ENCODE measurements at regions not wholly inside any gene's neighbourhood (a gene's known extent, or its start where the extent isn't known, plus 50 kb on each side); places are given as distances from the start of the nearest gene placed in this dataset.

DNA sequence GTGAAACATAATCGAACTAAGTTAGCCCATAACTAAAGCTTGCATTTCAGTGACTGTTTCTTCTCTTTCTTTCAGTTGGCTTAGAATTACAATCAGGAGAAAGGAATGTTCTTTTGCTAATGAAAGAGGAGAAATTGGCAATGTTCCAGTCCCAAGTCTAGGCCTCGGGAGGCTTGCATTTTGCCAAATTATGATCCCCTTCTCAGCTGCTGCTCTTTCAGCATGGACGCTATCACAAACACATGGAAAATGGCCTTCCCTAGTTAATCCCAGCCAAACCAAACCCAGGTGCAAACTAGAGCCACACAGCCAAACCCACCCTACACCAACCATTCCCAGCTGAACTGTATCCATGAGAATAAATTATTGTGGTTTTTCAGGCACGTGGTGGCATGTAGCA, 605.2 kb upstream of the LRRTM4 start:
- TF ChIP-seq EZH2 (IDR thresholded peaks at IDR 0.05; ENCODE audit: borderline replicate concordance, low read depth, low read length, poor library complexity, severe bottlenecking) = no peak
- TF ChIP-seq, protein P1, sequence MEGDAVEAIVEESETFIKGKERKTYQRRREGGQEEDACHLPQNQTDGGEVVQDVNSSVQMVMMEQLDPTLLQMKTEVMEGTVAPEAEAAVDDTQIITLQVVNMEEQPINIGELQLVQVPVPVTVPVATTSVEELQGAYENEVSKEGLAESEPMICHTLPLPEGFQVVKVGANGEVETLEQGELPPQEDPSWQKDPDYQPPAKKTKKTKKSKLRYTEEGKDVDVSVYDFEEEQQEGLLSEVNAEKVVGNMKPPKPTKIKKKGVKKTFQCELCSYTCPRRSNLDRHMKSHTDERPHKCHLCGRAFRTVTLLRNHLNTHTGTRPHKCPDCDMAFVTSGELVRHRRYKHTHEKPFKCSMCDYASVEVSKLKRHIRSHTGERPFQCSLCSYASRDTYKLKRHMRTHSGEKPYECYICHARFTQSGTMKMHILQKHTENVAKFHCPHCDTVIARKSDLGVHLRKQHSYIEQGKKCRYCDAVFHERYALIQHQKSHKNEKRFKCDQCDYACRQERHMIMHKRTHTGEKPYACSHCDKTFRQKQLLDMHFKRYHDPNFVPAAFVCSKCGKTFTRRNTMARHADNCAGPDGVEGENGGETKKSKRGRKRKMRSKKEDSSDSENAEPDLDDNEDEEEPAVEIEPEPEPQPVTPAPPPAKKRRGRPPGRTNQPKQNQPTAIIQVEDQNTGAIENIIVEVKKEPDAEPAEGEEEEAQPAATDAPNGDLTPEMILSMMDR (conservative IDR thresholded peaks at IDR 0.05; ENCODE audit: low read depth, low read length) = no peak
- no TSS peak for BruUV-seq (replicated peaks)
- peak; percentile 35 for DNase-seq (ENCODE audit: low spot score)
- peaks cover 17% of the 10 kb centered on the region for H3K9me3 ChIP-seq (ENCODE audit: low read depth, low read length, poor library complexity, severe bottlenecking)
- H3K27ac ChIP-seq (ENCODE audit: low read depth, low read length, poor library complexity, severe bottlenecking) = no peak overlapping the region
- H3K36me3 ChIP-seq (ENCODE audit: insufficient read depth, low read length, poor library complexity, severe bottlenecking) = no peaks in the 10 kb centered on the region
- CTCF ChIA-PET = no interaction called here
- POLR2A ChIA-PET (ENCODE audit: low non-redundant PET) = no interaction called here
- peaks cover 8% of the 10 kb centered on the region for H3K4me1 ChIP-seq (ENCODE audit: insufficient read depth, low read length, poor library complexity, severe bottlenecking)
- intact Hi-C loops (cut with micrococcal nuclease; ENCODE audit: unreplicated experiment) = no loop called here
- no peak overlapping the region for H3K4me3 ChIP-seq (ENCODE audit: low read depth, low read length, poor library complexity, severe bottlenecking)
- no peaks in the 10 kb centered on the region for H3K27me3 ChIP-seq (replicated peaks; ENCODE audit: insufficient read depth, low read depth, low read length, poor library complexity)

DNA sequence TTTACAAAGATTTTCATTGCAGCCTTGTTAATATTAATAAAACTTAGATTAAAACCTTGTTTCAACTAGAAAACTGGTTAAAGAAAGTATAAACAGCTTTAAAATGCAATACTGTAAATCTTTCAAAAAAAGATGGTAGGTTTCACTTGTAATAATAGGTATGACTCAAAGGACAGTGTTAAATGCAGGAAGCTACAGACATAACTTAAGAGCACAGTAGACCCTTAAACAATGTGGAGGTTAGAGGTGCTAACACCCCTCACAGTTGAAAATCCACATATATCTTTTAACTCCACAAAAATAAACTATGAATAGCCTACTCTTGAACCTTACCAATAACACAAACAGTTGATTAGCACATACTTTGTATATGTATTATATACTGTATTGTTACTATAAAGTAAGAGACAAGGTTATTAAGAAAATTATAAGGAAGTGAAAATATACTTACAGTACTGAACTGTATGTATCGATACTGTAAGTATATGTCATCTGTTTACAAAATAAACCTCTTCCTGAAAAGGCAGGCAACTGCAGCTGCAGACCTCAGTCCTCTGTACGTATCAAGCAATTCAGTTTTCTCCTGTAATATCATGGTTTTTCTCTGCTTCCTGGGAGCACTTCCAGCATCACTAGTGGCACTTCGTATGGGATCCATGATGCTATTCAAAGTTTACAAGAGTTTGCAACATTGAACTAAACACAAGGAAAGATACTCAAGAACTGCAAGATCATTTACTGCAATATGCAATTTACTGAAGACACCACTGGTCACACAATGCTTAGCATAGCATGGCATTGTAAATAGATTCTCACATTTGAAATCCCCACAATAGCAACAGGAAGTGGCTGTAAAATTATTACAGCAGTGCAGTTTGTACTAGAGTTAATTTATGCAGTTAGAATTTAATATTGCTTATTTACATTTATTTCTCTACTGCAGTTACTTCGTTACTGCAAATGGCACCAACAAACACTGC, 610.5 kb upstream of the LRRTM4 start:
- Histone ChIP-seq H3K9me3 (ENCODE audit: low read depth, low read length, poor library complexity, severe bottlenecking) (no peaks in the 10 kb centered on the region), H3K27ac (ENCODE audit: low read depth, low read length, poor library complexity, severe bottlenecking) (peak overlapping the region; percentile 21), H3K27me3 (replicated peaks; ENCODE audit: insufficient read depth, low read depth, low read length, poor library complexity) (no peaks in the 10 kb centered on the region), H3K4me3 (ENCODE audit: low read depth, low read length, poor library complexity, severe bottlenecking) (no peak overlapping the region), H3K4me1 (ENCODE audit: insufficient read depth, low read length, poor library complexity, severe bottlenecking) (peaks cover 15% of the 10 kb centered on the region), H3K36me3 (ENCODE audit: insufficient read depth, low read length, poor library complexity, severe bottlenecking) (no peaks in the 10 kb centered on the region)
- POLR2A ChIA-PET (ENCODE audit: low non-redundant PET) = no interaction called here
- TF ChIP-seq EZH2 (IDR thresholded peaks at IDR 0.05; ENCODE audit: borderline replicate concordance, low read depth, low read length, poor library complexity, severe bottlenecking) = no peak
- TF ChIP-seq, protein P1 (conservative IDR thresholded peaks at IDR 0.05; ENCODE audit: low read depth, low read length) = no peak
- CTCF ChIA-PET = no interaction called here
- intact Hi-C loops (cut with micrococcal nuclease; ENCODE audit: unreplicated experiment) = no loop called here
- BruUV-seq (replicated peaks) = no TSS peak
- DNase-seq (ENCODE audit: low spot score) = peak; percentile 39

DNA sequence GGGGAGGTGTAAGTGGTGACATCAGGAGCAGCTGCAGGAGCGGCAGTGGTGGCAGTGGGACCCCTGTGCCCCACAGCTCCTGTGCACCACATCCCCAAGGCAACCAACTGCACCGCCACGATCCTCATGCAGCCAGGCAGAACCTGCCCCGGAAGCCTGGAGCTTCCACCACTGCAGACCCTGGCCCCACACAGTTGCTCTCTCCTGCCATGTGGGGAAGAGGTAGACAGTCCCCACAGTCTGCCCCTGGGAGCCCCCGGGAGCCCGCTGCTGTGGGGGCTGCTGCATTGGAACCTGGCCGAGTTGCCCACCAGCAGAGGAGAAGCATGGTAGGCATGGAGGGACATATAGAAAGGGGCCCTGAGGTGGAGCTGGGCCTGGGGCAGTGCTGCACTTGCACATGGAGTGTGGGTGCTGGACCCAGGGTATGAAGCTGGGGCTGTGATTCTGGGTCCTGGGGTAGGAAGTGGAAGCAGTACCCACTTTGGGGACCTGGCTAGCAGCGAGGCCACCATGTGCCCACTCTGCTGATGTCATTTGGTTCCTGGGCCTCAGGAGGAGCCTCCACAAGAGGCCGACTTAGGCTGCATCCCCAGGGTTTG, 623.3 kb upstream of the LRRTM4 start:
- Histone ChIP-seq H3K4me1 (ENCODE audit: insufficient read depth, low read length, poor library complexity, severe bottlenecking) (no peaks in the 10 kb centered on the region), H3K27ac (ENCODE audit: low read depth, low read length, poor library complexity, severe bottlenecking) (no peak overlapping the region), H3K9me3 (ENCODE audit: low read depth, low read length, poor library complexity, severe bottlenecking) (no peaks in the 10 kb centered on the region), H3K27me3 (replicated peaks; ENCODE audit: insufficient read depth, low read depth, low read length, poor library complexity) (no peaks in the 10 kb centered on the region), H3K36me3 (ENCODE audit: insufficient read depth, low read length, poor library complexity, severe bottlenecking) (no peaks in the 10 kb centered on the region), H3K4me3 (ENCODE audit: low read depth, low read length, poor library complexity, severe bottlenecking) (no peak overlapping the region)
- intact Hi-C loops (cut with micrococcal nuclease; ENCODE audit: unreplicated experiment) = no loop called here
- TF ChIP-seq, protein P1 (conservative IDR thresholded peaks at IDR 0.05; ENCODE audit: low read depth, low read length) = no peak
- TF ChIP-seq EZH2 (IDR thresholded peaks at IDR 0.05; ENCODE audit: borderline replicate concordance, low read depth, low read length, poor library complexity, severe bottlenecking) = no peak
- ChIA-PET CTCF (no interaction called here), POLR2A (ENCODE audit: low non-redundant PET) (no interaction called here)
- no TSS peak for BruUV-seq (replicated peaks)
- DNase-seq (ENCODE audit: low spot score) = no peak

All from A673 (cell line).